ENCODE measurements at regions not wholly inside any gene's neighbourhood (a gene's known extent, or its start where the extent isn't known, plus 50 kb on each side); places are given as distances from the start of the nearest gene placed in this dataset.

DNA sequence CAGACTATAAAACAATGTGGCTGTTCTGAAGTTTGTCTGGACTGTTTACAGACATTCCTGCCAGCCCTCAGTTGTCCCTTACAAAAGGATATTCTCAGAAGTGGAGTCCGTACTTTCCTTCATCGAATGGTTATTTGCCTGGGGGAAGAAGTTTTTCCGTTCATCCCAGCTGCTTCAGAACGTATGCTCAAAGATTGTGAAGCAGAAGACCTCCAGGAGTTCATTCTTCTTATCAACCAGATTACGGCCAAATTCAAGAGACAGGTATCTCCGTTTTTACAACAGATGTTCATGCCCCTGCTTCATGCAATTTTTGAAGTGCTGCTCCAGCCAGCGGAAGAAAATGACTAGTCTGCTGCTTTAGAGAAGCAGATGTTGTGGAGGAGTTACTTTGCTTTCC, 174.3 kb upstream of the NUPR2 start:
- no peak for TF ChIP-seq POLR2A (IDR thresholded peaks at IDR 0.05)
- TF ChIP-seq, protein P1, sequence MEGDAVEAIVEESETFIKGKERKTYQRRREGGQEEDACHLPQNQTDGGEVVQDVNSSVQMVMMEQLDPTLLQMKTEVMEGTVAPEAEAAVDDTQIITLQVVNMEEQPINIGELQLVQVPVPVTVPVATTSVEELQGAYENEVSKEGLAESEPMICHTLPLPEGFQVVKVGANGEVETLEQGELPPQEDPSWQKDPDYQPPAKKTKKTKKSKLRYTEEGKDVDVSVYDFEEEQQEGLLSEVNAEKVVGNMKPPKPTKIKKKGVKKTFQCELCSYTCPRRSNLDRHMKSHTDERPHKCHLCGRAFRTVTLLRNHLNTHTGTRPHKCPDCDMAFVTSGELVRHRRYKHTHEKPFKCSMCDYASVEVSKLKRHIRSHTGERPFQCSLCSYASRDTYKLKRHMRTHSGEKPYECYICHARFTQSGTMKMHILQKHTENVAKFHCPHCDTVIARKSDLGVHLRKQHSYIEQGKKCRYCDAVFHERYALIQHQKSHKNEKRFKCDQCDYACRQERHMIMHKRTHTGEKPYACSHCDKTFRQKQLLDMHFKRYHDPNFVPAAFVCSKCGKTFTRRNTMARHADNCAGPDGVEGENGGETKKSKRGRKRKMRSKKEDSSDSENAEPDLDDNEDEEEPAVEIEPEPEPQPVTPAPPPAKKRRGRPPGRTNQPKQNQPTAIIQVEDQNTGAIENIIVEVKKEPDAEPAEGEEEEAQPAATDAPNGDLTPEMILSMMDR (IDR thresholded peaks at IDR 0.05), result no peak

Data from tibial nerve (tissue), 3 donors.